HG03460 (cell line): ENCODE measurements at regions not wholly inside any gene's neighbourhood (a gene's known extent, or its start where the extent isn't known, plus 50 kb on each side); places are given as distances from the start of the nearest gene placed in this dataset.
"Not testable (repeated sequence)": the region's sequence is repeated elsewhere in the genome, so short reads cannot be mapped to it uniquely, and the experiment has no call there.

Source experiments
- ATAC-seq: cut with Tn5 transposase; IDR thresholded peaks from one replicate; pipeline ENCODE4 v1.9.1; 2021; ENCODE audit not compliant: unreplicated experiment

GRCh38 chr2:110394769-110395168 is 77.8 kb downstream of the LIMS4 start:
- not testable (repeated sequence) for ATAC-seq

- not testable (repeated sequence) for ATAC-seq
Measured at GRCh38 chr2:110392366-110392765, 80.2 kb downstream of the LIMS4 start.

GRCh38 chr2:110391035-110391418 is 81.6 kb downstream of the LIMS4 start:
- not testable (repeated sequence) for ATAC-seq

- not testable (repeated sequence) for ATAC-seq
Measured at GRCh38 chr2:110390351-110391034, 82.1 kb downstream of the LIMS4 start.

GRCh38 chr2:110387044-110387443 is 85.6 kb downstream of the LIMS4 start:
- ATAC-seq: not testable (repeated sequence)

- not testable (repeated sequence) for ATAC-seq
Measured at GRCh38 chr2:110386546-110386945, 86.1 kb downstream of the LIMS4 start.

- not testable (repeated sequence) for ATAC-seq
Measured at GRCh38 chr2:110384736-110385119, 87.9 kb downstream of the LIMS4 start.

GRCh38 chr2:110384109-110384735 is 88.4 kb downstream of the LIMS4 start:
- ATAC-seq: not testable (repeated sequence)

- peak; percentile 70 for ATAC-seq
Measured at GRCh38 chr2:110383163-110384048, 89.2 kb downstream of the LIMS4 start.

- not testable (repeated sequence) for ATAC-seq
Measured at GRCh38 chr2:110373519-110373918, 99.1 kb downstream of the LIMS4 start.

- ATAC-seq: not testable (repeated sequence)
Measured at GRCh38 chr2:110371633-110372032, 101.0 kb downstream of the LIMS4 start.

- ATAC-seq: not testable (repeated sequence)
Measured at GRCh38 chr2:110357616-110358015, 115.0 kb downstream of the LIMS4 start.

- not testable (repeated sequence) for ATAC-seq
Measured at GRCh38 chr2:110354294-110355018, 118.2 kb downstream of the LIMS4 start.

- ATAC-seq: not testable (repeated sequence)
Measured at GRCh38 chr2:110350718-110351117, 121.9 kb downstream of the LIMS4 start.

- ATAC-seq: not testable (repeated sequence)
Measured at GRCh38 chr2:110348902-110349301, 123.7 kb downstream of the LIMS4 start.

GRCh38 chr2:110344405-110345035 is 128.1 kb downstream of the LIMS4 start:
- ATAC-seq: not testable (repeated sequence)

GRCh38 chr2:110342077-110342476 is 129.7 kb upstream of the MTLN start:
- ATAC-seq: not testable (repeated sequence)

- ATAC-seq: not testable (repeated sequence)
Measured at GRCh38 chr2:110339126-110339525, 126.8 kb upstream of the MTLN start.

- ATAC-seq: not testable (repeated sequence)
Measured at GRCh38 chr2:110338277-110339003, 126.1 kb upstream of the MTLN start.

GRCh38 chr2:110336071-110336470 is 123.7 kb upstream of the MTLN start:
- ATAC-seq: not testable (repeated sequence)
